ENCODE measurements at regions not wholly inside any gene's neighbourhood (a gene's known extent, or its start where the extent isn't known, plus 50 kb on each side); places are given as distances from the start of the nearest gene placed in this dataset.
A peak's percentile ranks its signal among the peaks of the same experiment; 100 is the strongest.
"Not testable (repeated sequence)": the region's sequence is repeated elsewhere in the genome, so short reads cannot be mapped to it uniquely, and the experiment has no call there.

DNA sequence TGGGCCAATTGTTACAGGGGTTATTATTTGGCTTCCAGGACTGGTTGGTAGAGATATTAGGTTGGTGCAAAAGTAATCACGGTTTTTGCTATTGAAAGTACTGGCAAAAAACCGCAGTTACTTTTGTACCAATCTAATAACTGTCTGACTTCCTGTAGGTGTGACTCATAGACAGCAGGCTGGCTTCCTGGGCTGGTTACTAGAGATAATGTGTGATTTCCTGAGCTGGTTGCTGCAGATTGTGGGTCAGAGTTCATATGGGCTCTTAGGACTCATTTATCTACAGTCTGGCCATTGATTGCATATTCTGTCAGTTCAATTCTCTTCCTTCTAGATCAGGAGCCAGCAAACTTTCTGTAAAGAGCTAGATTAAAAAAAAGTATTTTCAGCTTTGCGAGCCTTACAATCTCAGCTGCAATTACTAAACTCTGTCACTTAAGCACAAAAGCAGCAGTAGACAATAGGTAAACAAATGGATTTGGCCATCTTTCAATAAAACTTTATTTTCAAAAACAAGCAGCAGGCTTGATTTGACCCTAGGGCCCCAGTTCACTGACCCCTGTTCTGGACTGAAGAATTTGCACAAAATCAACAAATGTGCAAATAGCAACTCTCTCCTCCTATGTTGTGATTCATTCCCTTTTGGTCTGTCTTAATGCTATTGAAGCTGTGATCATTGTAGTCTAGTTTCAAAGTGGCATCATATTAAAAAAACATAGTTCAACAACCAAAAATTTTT, 50.8 kb upstream of the BOD1L1 start:
- H3K36me3 ChIP-seq, result no peaks in the 10 kb centered on the region
- H3K27ac ChIP-seq, result no peak overlapping the region
- H3K4me3 ChIP-seq, result no peak overlapping the region
- no peak for DNase-seq (ENCODE audit: extremely low spot score in 2 of 2)
- intact Hi-C loops (cut with DNase I), result no loop called here
- H3K27me3 ChIP-seq, result no peaks in the 10 kb centered on the region
- H3K9me3 ChIP-seq, result peaks cover 6% of the 10 kb centered on the region
- H3K4me1 ChIP-seq, result no peaks in the 10 kb centered on the region
- TF ChIP-seq, protein P1, sequence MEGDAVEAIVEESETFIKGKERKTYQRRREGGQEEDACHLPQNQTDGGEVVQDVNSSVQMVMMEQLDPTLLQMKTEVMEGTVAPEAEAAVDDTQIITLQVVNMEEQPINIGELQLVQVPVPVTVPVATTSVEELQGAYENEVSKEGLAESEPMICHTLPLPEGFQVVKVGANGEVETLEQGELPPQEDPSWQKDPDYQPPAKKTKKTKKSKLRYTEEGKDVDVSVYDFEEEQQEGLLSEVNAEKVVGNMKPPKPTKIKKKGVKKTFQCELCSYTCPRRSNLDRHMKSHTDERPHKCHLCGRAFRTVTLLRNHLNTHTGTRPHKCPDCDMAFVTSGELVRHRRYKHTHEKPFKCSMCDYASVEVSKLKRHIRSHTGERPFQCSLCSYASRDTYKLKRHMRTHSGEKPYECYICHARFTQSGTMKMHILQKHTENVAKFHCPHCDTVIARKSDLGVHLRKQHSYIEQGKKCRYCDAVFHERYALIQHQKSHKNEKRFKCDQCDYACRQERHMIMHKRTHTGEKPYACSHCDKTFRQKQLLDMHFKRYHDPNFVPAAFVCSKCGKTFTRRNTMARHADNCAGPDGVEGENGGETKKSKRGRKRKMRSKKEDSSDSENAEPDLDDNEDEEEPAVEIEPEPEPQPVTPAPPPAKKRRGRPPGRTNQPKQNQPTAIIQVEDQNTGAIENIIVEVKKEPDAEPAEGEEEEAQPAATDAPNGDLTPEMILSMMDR (IDR thresholded peaks at IDR 0.05), result no peak
- no peak for TF ChIP-seq POLR2A (IDR thresholded peaks at IDR 0.05)
- no peak for TF ChIP-seq POLR2AphosphoS5 (IDR thresholded peaks at IDR 0.05; ENCODE audit: insufficient read depth in 1 of 2, low read depth in 1 of 2)

DNA sequence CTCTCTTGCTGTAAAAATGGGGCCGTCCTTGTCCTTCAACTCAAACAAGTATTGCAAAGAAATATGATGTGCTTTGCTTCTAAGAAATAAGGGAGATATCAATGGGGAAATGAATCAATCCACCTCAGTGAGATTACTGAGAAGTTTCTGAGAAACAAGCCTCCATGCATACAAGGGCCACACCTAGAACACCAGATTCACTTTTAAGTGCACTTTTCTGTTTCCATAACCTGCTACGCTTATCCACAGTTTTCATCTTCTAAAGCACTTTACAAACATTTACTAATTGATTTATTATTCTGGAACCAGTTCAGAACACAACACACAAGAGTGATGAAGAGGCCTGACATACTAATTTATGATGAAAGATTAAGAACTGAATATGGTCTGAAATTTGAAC, 54.0 kb upstream of the BOD1L1 start:
- TF ChIP-seq, protein P1 (IDR thresholded peaks at IDR 0.05), result no peak
- TF ChIP-seq POLR2A (IDR thresholded peaks at IDR 0.05) (no peak), POLR2AphosphoS5 (IDR thresholded peaks at IDR 0.05; ENCODE audit: insufficient read depth in 1 of 2, low read depth in 1 of 2) (no peak)
- Histone ChIP-seq H3K9me3 (peaks cover 6% of the 10 kb centered on the region), H3K27ac (no peak overlapping the region), H3K27me3 (no peaks in the 10 kb centered on the region), H3K36me3 (no peaks in the 10 kb centered on the region), H3K4me1 (no peaks in the 10 kb centered on the region), H3K4me3 (no peak overlapping the region)
- intact Hi-C loops (cut with DNase I), result no loop called here
- no peak for DNase-seq (ENCODE audit: extremely low spot score in 2 of 2)

DNA sequence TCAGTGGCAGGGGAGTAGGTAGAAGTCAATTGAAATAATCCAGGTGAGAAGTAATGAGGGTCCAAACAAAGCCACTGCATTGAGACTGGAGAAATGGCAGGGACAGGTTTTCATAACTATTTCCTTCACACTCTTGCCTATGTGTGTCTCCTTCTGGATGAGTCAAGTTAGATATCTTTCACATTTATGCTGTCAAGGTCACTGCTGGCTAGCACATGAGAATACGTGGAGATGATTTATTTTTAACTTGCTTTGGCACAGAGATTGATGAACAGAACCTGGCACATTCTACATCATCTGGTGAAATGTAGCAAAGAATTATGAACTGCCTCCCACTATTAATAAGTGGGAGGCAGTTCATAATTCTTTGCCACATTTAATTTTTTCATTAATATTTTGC, 66.7 kb upstream of the BOD1L1 start:
- Histone ChIP-seq H3K4me1 (no peaks in the 10 kb centered on the region), H3K4me3 (no peak overlapping the region), H3K27me3 (no peaks in the 10 kb centered on the region), H3K9me3 (no peaks in the 10 kb centered on the region), H3K36me3 (no peaks in the 10 kb centered on the region), H3K27ac (no peak overlapping the region)
- no peak for DNase-seq (ENCODE audit: extremely low spot score in 2 of 2)
- TF ChIP-seq, protein P1 (IDR thresholded peaks at IDR 0.05), result no peak
- TF ChIP-seq POLR2A (IDR thresholded peaks at IDR 0.05) (no peak), POLR2AphosphoS5 (IDR thresholded peaks at IDR 0.05; ENCODE audit: insufficient read depth in 1 of 2, low read depth in 1 of 2) (no peak)
- intact Hi-C loops (cut with DNase I), result no loop called here

DNA sequence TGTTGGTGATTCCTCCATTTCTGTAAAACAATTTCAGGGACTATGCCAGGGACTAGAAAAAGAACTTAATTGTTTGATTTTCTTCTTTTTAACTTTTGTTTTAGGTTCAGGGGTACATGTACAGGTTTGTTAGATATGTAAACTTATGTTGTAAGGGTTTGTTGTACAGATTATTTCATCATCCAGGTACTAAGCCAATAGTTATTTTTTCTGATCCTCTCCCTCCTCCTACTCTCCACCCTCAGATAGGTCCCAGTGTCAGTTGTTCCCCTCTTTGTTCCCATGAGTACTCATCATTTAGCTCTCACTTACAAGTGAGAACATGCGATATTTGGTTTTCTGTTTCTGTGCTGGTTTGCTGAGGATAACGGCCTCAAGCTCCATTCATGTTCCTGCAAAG, 70.8 kb upstream of the BOD1L1 start:
- no peaks in the 10 kb centered on the region for H3K9me3 ChIP-seq
- no peaks in the 10 kb centered on the region for H3K27me3 ChIP-seq
- no peak overlapping the region for H3K27ac ChIP-seq
- no peaks in the 10 kb centered on the region for H3K4me1 ChIP-seq
- intact Hi-C loops (cut with DNase I), result no loop called here
- no peak overlapping the region for H3K4me3 ChIP-seq
- TF ChIP-seq POLR2AphosphoS5 (IDR thresholded peaks at IDR 0.05; ENCODE audit: insufficient read depth in 1 of 2, low read depth in 1 of 2) (no peak), POLR2A (IDR thresholded peaks at IDR 0.05) (no peak)
- TF ChIP-seq, protein P1 (IDR thresholded peaks at IDR 0.05), result no peak
- H3K36me3 ChIP-seq, result no peaks in the 10 kb centered on the region
- DNase-seq (ENCODE audit: extremely low spot score in 2 of 2), result no peak

DNA sequence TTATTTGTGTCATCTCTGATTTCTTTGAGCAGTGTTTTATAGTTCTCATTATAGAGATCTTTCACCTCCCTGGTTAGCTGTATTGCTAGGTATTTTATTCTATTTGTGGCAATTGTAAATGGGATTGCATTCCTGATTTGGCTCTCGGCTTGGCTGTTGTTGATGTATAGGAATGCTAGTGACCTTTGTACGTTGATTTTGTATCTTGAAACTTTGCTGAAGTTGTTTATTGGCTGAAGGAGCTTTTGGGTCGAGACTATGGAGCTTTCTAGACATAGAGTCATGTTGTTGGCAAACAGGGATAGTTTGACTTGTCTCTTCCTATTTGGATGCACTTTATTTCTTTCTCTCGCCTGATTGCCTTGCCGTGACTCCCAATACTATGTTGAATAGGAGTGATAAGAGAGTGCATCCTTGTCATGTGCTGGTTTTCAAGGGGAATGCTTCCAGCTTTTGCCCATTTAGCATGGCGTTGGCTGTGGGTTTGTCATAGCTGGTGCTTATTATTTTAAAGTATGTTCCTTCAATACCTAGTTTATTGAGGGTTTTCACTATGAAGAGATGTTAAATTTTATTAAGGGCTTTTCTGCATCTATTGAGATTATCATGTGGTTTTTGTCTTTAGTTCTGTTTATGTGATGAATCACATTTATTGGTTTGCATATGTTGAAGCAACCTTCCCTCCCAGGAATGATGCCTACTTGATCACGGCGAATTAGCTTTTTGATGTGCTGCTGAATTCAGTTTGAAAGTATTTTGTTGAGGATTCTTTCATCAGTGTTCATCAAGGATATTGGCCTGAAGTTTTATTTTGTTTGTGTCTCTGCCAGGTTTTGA, 72.7 kb upstream of the BOD1L1 start:
- Histone ChIP-seq H3K9me3 (no peaks in the 10 kb centered on the region), H3K27me3 (no peaks in the 10 kb centered on the region), H3K36me3 (no peaks in the 10 kb centered on the region), H3K4me3 (no peak overlapping the region), H3K27ac (no peak overlapping the region), H3K4me1 (no peaks in the 10 kb centered on the region)
- TF ChIP-seq POLR2AphosphoS5 (IDR thresholded peaks at IDR 0.05; ENCODE audit: insufficient read depth in 1 of 2, low read depth in 1 of 2) (peak in 1 of 2 donors; percentile 24), POLR2A (IDR thresholded peaks at IDR 0.05) (no peak)
- TF ChIP-seq, protein P1 (IDR thresholded peaks at IDR 0.05), result no peak
- intact Hi-C loops (cut with DNase I), result no loop called here
- DNase-seq (ENCODE audit: extremely low spot score in 2 of 2), result no peak

DNA sequence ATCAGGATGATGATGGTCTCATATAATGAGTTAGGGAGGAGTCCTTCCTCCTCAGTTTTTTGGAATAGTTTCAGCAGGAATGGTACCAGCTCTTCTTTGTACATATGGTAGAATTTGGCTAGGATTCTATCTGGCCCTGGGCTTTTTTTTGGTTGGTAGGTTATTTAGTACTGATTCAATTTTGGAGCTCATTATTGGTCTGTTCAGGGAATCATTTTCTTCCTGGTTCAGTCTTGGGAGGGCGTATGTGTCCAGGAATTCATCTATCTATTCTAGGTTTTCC, 73.3 kb upstream of the BOD1L1 start:
- H3K27ac ChIP-seq; H3K27me3 ChIP-seq; intact Hi-C loops (cut with DNase I); H3K9me3 ChIP-seq; H3K36me3 ChIP-seq; H3K4me3 ChIP-seq; DNase-seq (ENCODE audit: extremely low spot score in 2 of 2); H3K4me1 ChIP-seq: not testable (repeated sequence)

Measured in vagina (tissue), 2 donors.